Kidney (tissue), 13 donors: ENCODE measurements at regions not wholly inside any gene's neighbourhood (a gene's known extent, or its start where the extent isn't known, plus 50 kb on each side); places are given as distances from the start of the nearest gene placed in this dataset.

Experiments used
- DNase-seq, 5 donors: peaks; one replicate each; pipeline ENCODE4 v3.0.0-alpha.2; 2013 to 2020
- FAIRE-seq: peaks from 2 replicates; lab custom pipeline; 2012; peaks lifted over from hg19 to GRCh38; lab: Jason Lieb, UNC
- H3K27ac ChIP-seq, 2 donors: one replicate each; pipeline ENCODE4 v1.7.0; 2013; ENCODE audit warnings: low read depth in 2 of 2, low read length in 2 of 2, inconsistent platforms in 1 of 2
- H3K27me3 ChIP-seq: one replicate; pipeline ENCODE4 v1.7.1; 2013; ENCODE audit warnings: low read length, inconsistent platforms; ENCODE audit not compliant: control insufficient read depth, insufficient read depth
- H3K36me3 ChIP-seq, 3 donors: one replicate each; pipeline versions ENCODE4 v1.7.0 to v1.7.1; 2013; ENCODE audit warnings: low read length in 3 of 3, control low read depth in 1 of 3, inconsistent platforms in 1 of 3; ENCODE audit not compliant: insufficient read depth in 3 of 3, control insufficient read depth in 2 of 3
- H3K4me1 ChIP-seq, 3 donors: one replicate each; pipeline versions ENCODE4 v1.7.0 to v1.7.1; 2013; ENCODE audit warnings: low read length in 3 of 3, inconsistent platforms in 1 of 3, low read depth in 1 of 3; ENCODE audit not compliant: control insufficient read depth in 2 of 3, insufficient read depth in 2 of 3
- H3K4me3 ChIP-seq, 3 donors: one replicate each; pipeline versions ENCODE4 v1.7.0 to v1.8.1; 2013; ENCODE audit warnings: low read length in 3 of 3, control low read depth in 1 of 3, inconsistent platforms in 1 of 3
- H3K9ac ChIP-seq, 3 donors: one replicate each; pipeline versions ENCODE4 v1.7.0 to v1.7.1; 2013; ENCODE audit warnings: low read length in 3 of 3, control low read depth in 1 of 3, inconsistent platforms in 1 of 3
- H3K9me3 ChIP-seq, 3 donors: one replicate each; pipeline versions ENCODE4 v1.7.0 to v1.7.1; 2013; ENCODE audit warnings: low read length in 3 of 3, control low read depth in 1 of 3, inconsistent platforms in 1 of 3; ENCODE audit not compliant: control insufficient read depth in 2 of 3, insufficient read depth in 1 of 3
- intact Hi-C: fragments of 100-400 bp; cut with DNase I; formaldehyde crosslinking; loops from one replicate; pipeline ENCODE4 v1.11.1; 2022
- TF ChIP-seq, protein P1 (sequence below): IDR thresholded peaks from 3 replicates; pipeline ENCODE4 v1.5.1; 2012; ENCODE audit warnings: mild to moderate bottlenecking, moderate library complexity, borderline replicate concordance; ENCODE audit not compliant: insufficient read depth; ENCODE audit errors: extremely low read depth
- donor health status: control.
- donor health status: control.
- donor health status: control.
- donor health status: control.
- donor health status: control.
- donor health status: DM: yes; HTN: yes; CAD: no.
- donor health status: Normal renal cell carcinoma (clear cell type).

DNA sequence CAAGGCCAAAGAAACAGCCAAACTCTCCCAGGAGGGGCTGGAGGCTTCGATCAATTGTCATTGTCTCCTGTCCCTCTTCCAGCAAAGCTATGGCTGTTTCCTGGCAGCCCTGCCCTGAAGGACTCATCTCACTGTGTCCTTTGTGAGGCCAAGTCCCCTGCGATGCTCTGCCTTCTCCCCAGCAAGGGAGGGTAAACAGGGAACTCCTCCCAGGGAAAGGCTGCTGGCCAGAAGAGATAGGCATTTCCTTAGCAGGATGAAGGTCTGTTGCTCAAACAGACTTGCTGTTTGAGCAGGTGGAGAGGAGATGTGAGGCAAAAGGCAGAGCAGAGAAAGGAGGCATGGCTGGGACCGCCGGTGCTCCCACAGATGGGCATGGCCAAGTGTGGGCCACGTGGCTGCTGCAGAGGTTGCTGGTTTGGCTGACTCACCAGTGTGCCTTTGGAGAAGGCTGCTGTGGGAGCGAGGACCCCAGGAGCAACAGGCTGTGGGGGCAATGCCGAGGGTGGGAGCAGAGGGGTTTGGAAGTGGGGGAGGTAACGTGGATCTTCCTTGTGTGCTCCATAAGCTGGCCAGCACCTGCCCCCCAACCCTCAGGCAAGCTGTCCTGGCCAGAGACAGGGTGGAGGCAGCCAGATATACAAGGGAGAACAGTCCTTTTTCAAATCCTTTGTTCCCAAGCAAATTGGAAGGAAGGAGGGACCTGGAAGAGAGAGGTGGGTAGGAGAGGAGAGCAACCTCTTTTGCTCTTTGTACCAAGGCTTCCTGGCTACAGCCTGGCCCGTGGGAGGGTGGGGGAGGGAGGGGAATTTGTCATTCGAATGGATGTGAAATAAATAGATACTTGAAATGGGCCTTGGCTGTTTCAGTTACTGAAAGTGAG lies 449.8 kb downstream of the SIPA1L2 start:
- FAIRE-seq = no peak
- no peaks in the 10 kb centered on the region for H3K9me3 ChIP-seq
- no peaks in the 10 kb centered on the region for H3K4me1 ChIP-seq
- H3K9ac ChIP-seq = no peak overlapping the region
- H3K27me3 ChIP-seq = no peaks in the 10 kb centered on the region
- H3K4me3 ChIP-seq = no peak overlapping the region
- H3K27ac ChIP-seq = no peak overlapping the region
- no peak for DNase-seq
- no peaks in the 10 kb centered on the region for H3K36me3 ChIP-seq
- TF ChIP-seq, protein P1, sequence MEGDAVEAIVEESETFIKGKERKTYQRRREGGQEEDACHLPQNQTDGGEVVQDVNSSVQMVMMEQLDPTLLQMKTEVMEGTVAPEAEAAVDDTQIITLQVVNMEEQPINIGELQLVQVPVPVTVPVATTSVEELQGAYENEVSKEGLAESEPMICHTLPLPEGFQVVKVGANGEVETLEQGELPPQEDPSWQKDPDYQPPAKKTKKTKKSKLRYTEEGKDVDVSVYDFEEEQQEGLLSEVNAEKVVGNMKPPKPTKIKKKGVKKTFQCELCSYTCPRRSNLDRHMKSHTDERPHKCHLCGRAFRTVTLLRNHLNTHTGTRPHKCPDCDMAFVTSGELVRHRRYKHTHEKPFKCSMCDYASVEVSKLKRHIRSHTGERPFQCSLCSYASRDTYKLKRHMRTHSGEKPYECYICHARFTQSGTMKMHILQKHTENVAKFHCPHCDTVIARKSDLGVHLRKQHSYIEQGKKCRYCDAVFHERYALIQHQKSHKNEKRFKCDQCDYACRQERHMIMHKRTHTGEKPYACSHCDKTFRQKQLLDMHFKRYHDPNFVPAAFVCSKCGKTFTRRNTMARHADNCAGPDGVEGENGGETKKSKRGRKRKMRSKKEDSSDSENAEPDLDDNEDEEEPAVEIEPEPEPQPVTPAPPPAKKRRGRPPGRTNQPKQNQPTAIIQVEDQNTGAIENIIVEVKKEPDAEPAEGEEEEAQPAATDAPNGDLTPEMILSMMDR = no peak
- intact Hi-C loops = no loop called here

DNA sequence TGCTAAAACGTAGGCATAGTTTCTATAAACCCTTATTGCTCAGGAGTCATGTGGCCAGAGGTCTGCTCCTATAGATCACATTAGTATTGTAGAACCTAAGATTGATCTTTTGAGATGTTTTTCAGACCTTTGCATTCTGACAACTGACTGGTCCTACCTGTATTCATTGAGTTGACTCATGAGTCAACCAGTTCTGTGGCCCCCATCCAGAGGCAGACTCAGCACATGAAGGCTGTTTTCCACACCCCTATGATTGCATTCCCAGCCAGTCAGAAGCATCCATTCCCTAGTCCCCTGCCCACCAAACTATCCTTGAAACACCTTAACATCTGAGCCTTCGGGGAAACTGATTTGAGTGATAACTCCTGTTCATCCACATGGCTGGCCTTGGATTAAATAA lies 451.7 kb downstream of the SIPA1L2 start:
- Histone ChIP-seq H3K4me1 (no peaks in the 10 kb centered on the region), H3K9me3 (no peaks in the 10 kb centered on the region)
- TF ChIP-seq, protein P1 = no peak

GRCh38 chr1:232177438-232177837 lies 452.5 kb downstream of the SIPA1L2 start:
- H3K4me3 ChIP-seq = no peak overlapping the region
- TF ChIP-seq, protein P1 = no peak
- no peaks in the 10 kb centered on the region for H3K4me1 ChIP-seq
- H3K27me3 ChIP-seq = no peaks in the 10 kb centered on the region
- no peak for DNase-seq
- no peaks in the 10 kb centered on the region for H3K36me3 ChIP-seq
- no peak for FAIRE-seq
- intact Hi-C loops = no loop called here
- no peak overlapping the region for H3K9ac ChIP-seq
- H3K27ac ChIP-seq = no peak overlapping the region
- H3K9me3 ChIP-seq = no peaks in the 10 kb centered on the region

More for the DNA sequence above, 451.7 kb downstream of the SIPA1L2 start:
- Histone ChIP-seq H3K9ac (no peak overlapping the region), H3K36me3 (no peaks in the 10 kb centered on the region), H3K27me3 (no peaks in the 10 kb centered on the region), H3K27ac (no peak overlapping the region), H3K4me3 (no peak overlapping the region)
- DNase-seq (no peak), FAIRE-seq (no peak)
- intact Hi-C loops = no loop called here
